Omental fat pad (tissue), 3 donors: ENCODE measurements at regions not wholly inside any gene's neighbourhood (a gene's known extent, or its start where the extent isn't known, plus 50 kb on each side); places are given as distances from the start of the nearest gene placed in this dataset.

Source experiments
- ATAC-seq: fragments of 150-250 bp; one replicate; pipeline ENCODE4 v1.9.1; 2016; ENCODE audit warnings: mild to moderate bottlenecking, moderate library complexity; ENCODE audit not compliant: low FRiP score
- DNase-seq: peaks from one replicate; pipeline ENCODE4 v3.0.0-alpha.2; 2019; ENCODE audit warnings: low spot score
- CTCF ChIP-seq, 3 donors: fragments of 450-650 bp; IDR thresholded peaks; one replicate each; pipeline ENCODE4 v1.5.1; 2016 to 2017; ENCODE audit warnings: antibody characterized with exemption in 3 of 3, mild to moderate bottlenecking in 3 of 3, moderate library complexity in 2 of 3

GRCh38 chr10:17510242-17510908 is 56.0 kb upstream of the ST8SIA6 start:
- no peak for TF ChIP-seq CTCF (IDR thresholded peaks at IDR 0.05)
- no peak for DNase-seq
- no peak for ATAC-seq

GRCh38 chr10:17507538-17507937 is 53.1 kb upstream of the ST8SIA6 start:
- ATAC-seq = no peak

GRCh38 chr10:17506856-17507471 is 52.6 kb upstream of the ST8SIA6 start:
- DNase-seq = no peak
- no peak for ATAC-seq
- no peak for TF ChIP-seq CTCF (IDR thresholded peaks at IDR 0.05)

More at GRCh38 chr10:17507538-17507937, 53.1 kb upstream of the ST8SIA6 start:
- no peak for TF ChIP-seq CTCF (IDR thresholded peaks at IDR 0.05)
- DNase-seq = no peak

GRCh38 chr10:17506390-17506789 is 52.0 kb upstream of the ST8SIA6 start:
- ATAC-seq = no peak
- no peak for TF ChIP-seq CTCF (IDR thresholded peaks at IDR 0.05)
- no peak for DNase-seq

GRCh38 chr10:17504547-17505245 is 50.3 kb upstream of the ST8SIA6 start:
- no peak for ATAC-seq
- no peak for DNase-seq
- TF ChIP-seq CTCF (IDR thresholded peaks at IDR 0.05) = no peak
